ENCODE measurements at regions not wholly inside any gene's neighbourhood (a gene's known extent, or its start where the extent isn't known, plus 50 kb on each side); places are given as distances from the start of the nearest gene placed in this dataset.
A peak's percentile ranks its signal among the peaks of the same experiment; 100 is the strongest.

GRCh38 chr11:123302751-123303195, 107.7 kb upstream of the CLMP start:
- 0 out of 3 replicates have a peak overlapping the region, but pooled peaks have one; percentile 31 for H3K4me3 Mint-ChIP-seq
- Histone ChIP-seq H3K36me3 (ENCODE audit: insufficient read depth) (no peaks in the 10 kb centered on the region), H3K4me1 (ENCODE audit: insufficient read depth) (peaks cover 21% of the 10 kb centered on the region), H3K4me3 (peak overlapping the region; percentile 73), H4K20me1 (replicated peaks; ENCODE audit: insufficient read depth) (no peaks in the 10 kb centered on the region), H3K27ac (ENCODE audit: low read depth) (no peak overlapping the region), H3F3A (replicated peaks; ENCODE audit: low read depth) (peaks cover 4% of the 10 kb centered on the region; the same call in 1 of the 2 replicates), H2AFZ (peak overlapping the region; percentile 29; the same call in 1 of the 2 replicates), H3K27me3 (ENCODE audit: insufficient read depth) (peaks cover 23% of the 10 kb centered on the region), H3K9me2 (ENCODE audit: insufficient read depth) (no peaks in the 10 kb centered on the region), H3K4me2 (peak overlapping the region; percentile 95), H3K79me2 (replicated peaks; ENCODE audit: insufficient read depth) (no peaks in the 10 kb centered on the region)
- TF ChIP-seq EZH2 (IDR thresholded peaks at IDR 0.05; ENCODE audit: low read depth, unreplicated experiment) (no peak), ZNF462 (CRISPR knock-in tag; IDR thresholded peaks at IDR 0.05) (no peak), CREB1 (CRISPR knock-in tag; IDR thresholded peaks at IDR 0.05; ENCODE audit: low read depth) (no peak), STAT1 (IDR thresholded peaks at IDR 0.05; ENCODE audit: unreplicated experiment) (no peak), REST (IDR thresholded peaks at IDR 0.05; ENCODE audit: unreplicated experiment) (no peak), JUNB (IDR thresholded peaks at IDR 0.05; ENCODE audit: unreplicated experiment) (no peak), EZH2phosphoT487 (IDR thresholded peaks at IDR 0.05; ENCODE audit: unreplicated experiment) (no peak), ZNF331 (CRISPR knock-in tag; IDR thresholded peaks at IDR 0.05; ENCODE audit: low read depth) (no peak), POLR2AphosphoS5 (IDR thresholded peaks at IDR 0.05; ENCODE audit: low read depth) (no peak)
- H3K4me1 Mint-ChIP-seq: peaks cover 37% of the 10 kb centered on the region
- ATAC-seq (no peak), DNase-seq (ENCODE audit: low spot score) (peak; percentile 38)
- no peak overlapping the region for H3K27ac Mint-ChIP-seq
- H3K36me3 Mint-ChIP-seq (ENCODE audit: low read depth): no peaks in the 10 kb centered on the region
- H3K27me3 Mint-ChIP-seq (ENCODE audit: insufficient read depth, low read depth, poor library complexity): peaks cover 21% of the 10 kb centered on the region
- H3K9me3 Mint-ChIP-seq: no peaks in the 10 kb centered on the region; the same call in 2 of the 3 replicates
